ENCODE measurements at regions not wholly inside any gene's neighbourhood (a gene's known extent, or its start where the extent isn't known, plus 50 kb on each side); places are given as distances from the start of the nearest gene placed in this dataset.

- no peak for DNase-seq (ENCODE audit: low read depth)
Measured at GRCh38 chr3:34381243-34381642, 582.8 kb downstream of the PDCD6IP start.

GRCh38 chr3:34382859-34383258, 584.4 kb downstream of the PDCD6IP start:
- DNase-seq (ENCODE audit: low read depth), result no peak

- DNase-seq (ENCODE audit: low read depth), result no peak
Measured at GRCh38 chr3:34386309-34386708, 587.9 kb downstream of the PDCD6IP start.

GRCh38 chr3:34387826-34388564, 589.6 kb downstream of the PDCD6IP start:
- no peak for DNase-seq (ENCODE audit: low read depth)

- no peak for DNase-seq (ENCODE audit: low read depth)
Measured at GRCh38 chr3:34388830-34389229, 590.4 kb downstream of the PDCD6IP start.

GRCh38 chr3:34394978-34395748, 596.7 kb downstream of the PDCD6IP start:
- no peak for DNase-seq (ENCODE audit: low read depth)

- DNase-seq (ENCODE audit: low read depth), result no peak
Measured at GRCh38 chr3:34396288-34396687, 597.9 kb downstream of the PDCD6IP start.

- DNase-seq (ENCODE audit: low read depth), result no peak
Measured at GRCh38 chr3:34396956-34397355, 598.5 kb downstream of the PDCD6IP start.

- no peak for DNase-seq (ENCODE audit: low read depth)
Measured at GRCh38 chr3:34399401-34399800, 601.0 kb downstream of the PDCD6IP start.

- no peak for DNase-seq (ENCODE audit: low read depth)
Measured at GRCh38 chr3:34405159-34405558, 606.7 kb downstream of the PDCD6IP start.

GRCh38 chr3:34407281-34407680, 608.9 kb downstream of the PDCD6IP start:
- no peak for DNase-seq (ENCODE audit: low read depth)

- DNase-seq (ENCODE audit: low read depth), result no peak
Measured at GRCh38 chr3:34408088-34408487, 609.7 kb downstream of the PDCD6IP start.

- no peak for DNase-seq (ENCODE audit: low read depth)
Measured at GRCh38 chr3:34411596-34411995, 613.2 kb downstream of the PDCD6IP start.

GRCh38 chr3:34419801-34420200, 621.4 kb downstream of the PDCD6IP start:
- peak; percentile 2 for DNase-seq (ENCODE audit: low read depth)

GRCh38 chr3:34421762-34422161, 623.3 kb downstream of the PDCD6IP start:
- DNase-seq (ENCODE audit: low read depth), result no peak

- no peak for DNase-seq (ENCODE audit: low read depth)
Measured at GRCh38 chr3:34439796-34440195, 641.4 kb downstream of the PDCD6IP start.

GRCh38 chr3:34444137-34444536, 645.7 kb downstream of the PDCD6IP start:
- DNase-seq (ENCODE audit: low read depth), result no peak

- DNase-seq (ENCODE audit: low read depth), result no peak
Measured at GRCh38 chr3:34449305-34449704, 650.9 kb downstream of the PDCD6IP start.

GRCh38 chr3:34463414-34463813, 665.0 kb downstream of the PDCD6IP start:
- DNase-seq (ENCODE audit: low read depth), result no peak

- no peak for DNase-seq (ENCODE audit: low read depth)
Measured at GRCh38 chr3:34464646-34465045, 666.2 kb downstream of the PDCD6IP start.

GRCh38 chr3:34475851-34476250, 677.4 kb downstream of the PDCD6IP start:
- DNase-seq (ENCODE audit: low read depth), result no peak

- no peak for DNase-seq (ENCODE audit: low read depth)
Measured at GRCh38 chr3:34483311-34483887, 685.0 kb downstream of the PDCD6IP start.

- no peak for DNase-seq (ENCODE audit: low read depth)
Measured at GRCh38 chr3:34504366-34504765, 705.9 kb downstream of the PDCD6IP start.

Measured in HS-27A (cell line).